H1 (cell line): ENCODE measurements at regions not wholly inside any gene's neighbourhood (a gene's known extent, or its start where the extent isn't known, plus 50 kb on each side); places are given as distances from the start of the nearest gene placed in this dataset.

Experiments used
- CTCF ChIA-PET: fragments of 300-600 bp; sonication (Branson Sonifier 250); formaldehyde crosslinking; loops from one replicate; lab custom pipeline; 2021; ENCODE audit not compliant: partially characterized antibody; lab: Charles Lee
- POLR2A ChIA-PET: fragments of 300-600 bp; sonication (Branson Sonifier 250); formaldehyde crosslinking; loops from one replicate; lab custom pipeline; 2021; ENCODE audit warnings: inconsistent platforms; ENCODE audit not compliant: partially characterized antibody; lab: Charles Lee
- DNase-seq, 2 experiments: peaks; one replicate each; pipeline versions ENCODE4 v3.0.0 to v3.0.0-alpha.2; 2010 to 2022; ENCODE audit warnings: low spot score in 2 of 2, low read depth in 1 of 2, mixed read lengths in 1 of 2
- FAIRE-seq: peaks from 2 replicates; lab custom pipeline; 2011; peaks lifted over from hg19 to GRCh38; lab: Jason Lieb, UNC
- H2AFZ ChIP-seq: 2 replicates; pipeline ENCODE4 v1.8.1; 2012; ENCODE audit warnings: low read length, inconsistent platforms
- H2AK5ac ChIP-seq: 2 replicates; pipeline ENCODE4 v1.6.1; 2013; ENCODE audit warnings: low read depth, low read length
- H2BK120ac ChIP-seq: replicated peaks from 2 replicates; pipeline ENCODE3; 2013; ENCODE audit warnings: low read depth, low read length, inconsistent platforms
- H2BK12ac ChIP-seq: 2 replicates; pipeline ENCODE4 v1.6.1; 2013; ENCODE audit warnings: low read depth, low read length
- H2BK15ac ChIP-seq: 2 replicates; pipeline ENCODE4 v1.6.1; 2013; ENCODE audit warnings: low read length
- H2BK20ac ChIP-seq: 2 replicates; pipeline ENCODE4 v1.6.1; 2013; ENCODE audit warnings: low read length
- H2BK5ac ChIP-seq: 2 replicates; pipeline ENCODE4 v1.6.1; 2013; ENCODE audit warnings: low read depth, low read length
- H3K14ac ChIP-seq: 2 replicates; pipeline ENCODE4 v1.6.1; 2013; ENCODE audit warnings: inconsistent platforms; ENCODE audit not compliant: insufficient read length
- H3K18ac ChIP-seq: 2 replicates; pipeline ENCODE4 v1.6.1; 2013; ENCODE audit warnings: low read length; ENCODE audit errors: extremely low read depth
- H3K23ac ChIP-seq: 2 replicates; pipeline ENCODE4 v1.6.1; 2013; ENCODE audit warnings: inconsistent platforms; ENCODE audit not compliant: insufficient read length
- H3K23me2 ChIP-seq: 2 replicates; pipeline ENCODE4 v1.6.1; 2013; ENCODE audit warnings: low read depth, low read length
- H3K27ac ChIP-seq: 2 replicates; pipeline ENCODE4 v1.6.1; 2011; ENCODE audit warnings: low read depth, low read length, inconsistent platforms
- H3K27me3 ChIP-seq, 4 experiments: replicated peaks in 1 of 4; 1 replicate in 1 of 4; 2 replicates in 3 of 4; pipeline versions ENCODE4 v1.6.1 to v1.8.1; 2011 to 2013; ENCODE audit warnings: low read length in 3 of 4, mild to moderate bottlenecking in 3 of 4, inconsistent platforms in 2 of 4, mixed read lengths in 2 of 4, moderate library complexity in 1 of 4; ENCODE audit not compliant: control insufficient read depth in 3 of 4, insufficient read depth in 3 of 4; ENCODE audit errors: extremely low read depth in 1 of 4
- H3K36me3 ChIP-seq, 4 experiments: 2 replicates each; pipeline versions ENCODE4 v1.6.1 to v1.8.1; 2011 to 2013; ENCODE audit warnings: mild to moderate bottlenecking in 4 of 4, low read length in 3 of 4, moderate library complexity in 2 of 4, control low read depth in 1 of 4, inconsistent platforms in 1 of 4; ENCODE audit not compliant: insufficient read depth in 4 of 4, control insufficient read depth in 2 of 4
- H3K4ac ChIP-seq: replicated peaks from 2 replicates; pipeline ENCODE3; 2013; ENCODE audit warnings: low read length, low read depth, mixed read lengths, inconsistent platforms; ENCODE audit not compliant: insufficient read length
- H3K4me1 ChIP-seq, 4 experiments: replicated peaks in 1 of 4; 1 replicate in 1 of 4; 2 replicates in 3 of 4; pipeline versions ENCODE4 v1.6.1 to v1.8.1; 2011 to 2013; ENCODE audit warnings: low read length in 3 of 4, inconsistent platforms in 2 of 4, mixed read lengths in 1 of 4; ENCODE audit not compliant: insufficient read depth in 4 of 4, control insufficient read depth in 3 of 4
- H3K4me2 ChIP-seq, 2 experiments: 2 replicates each; pipeline versions ENCODE4 v1.6.1 to v1.8.1; 2011 to 2013; ENCODE audit warnings: low read depth in 2 of 2, low read length in 2 of 2, control low read depth in 1 of 2, inconsistent platforms in 1 of 2, mild to moderate bottlenecking in 1 of 2; ENCODE audit not compliant: insufficient read depth in 1 of 2
- H3K4me3 ChIP-seq, 4 experiments: fragments of 200-600, 300-600 bp in 1 of 4; sonication (generic), shearing (Covaris generic), sonication (Bioruptor Twin) in 1 of 4; 2 replicates each; pipeline versions ENCODE4 v1.5.1 to v1.8.1; 2011 to 2016; ENCODE audit warnings: low read length in 4 of 4, low read depth in 3 of 4, control low read depth in 2 of 4, inconsistent platforms in 2 of 4, mild to moderate bottlenecking in 2 of 4, mixed read lengths in 1 of 4, moderate library complexity in 1 of 4; ENCODE audit not compliant: insufficient read depth in 2 of 4; ENCODE audit errors: extremely low read depth in 1 of 4
- H3K56ac ChIP-seq: replicated peaks from 2 replicates; pipeline ENCODE3; 2013; ENCODE audit warnings: low read depth, mild to moderate bottlenecking, mixed read lengths, low read length, inconsistent platforms; ENCODE audit not compliant: insufficient read length
- H3K79me1 ChIP-seq: 2 replicates; pipeline ENCODE4 v1.6.1; 2013; ENCODE audit warnings: low read depth, low read length, control low read depth
- H3K79me2 ChIP-seq, 2 experiments: 2 replicates each; pipeline versions ENCODE4 v1.6.1 to v1.8.1; 2012 to 2013; ENCODE audit warnings: low read length in 2 of 2, mild to moderate bottlenecking in 2 of 2, inconsistent platforms in 1 of 2; ENCODE audit not compliant: insufficient read depth in 2 of 2, control insufficient read depth in 1 of 2
- H3K9ac ChIP-seq, 4 experiments: replicated peaks in 1 of 4; 1 replicate in 1 of 4; 2 replicates in 3 of 4; pipeline versions ENCODE4 v1.6.1 to v1.8.1; 2011 to 2013; ENCODE audit warnings: low read depth in 3 of 4, low read length in 3 of 4, control low read depth in 2 of 4, mild to moderate bottlenecking in 2 of 4, moderate library complexity in 2 of 4, inconsistent platforms in 1 of 4; ENCODE audit errors: extremely low read depth in 1 of 4
- H3K9me3 ChIP-seq, 2 experiments: 2 replicates each; pipeline versions ENCODE4 v1.6.1 to v1.8.1; 2012 to 2013; ENCODE audit warnings: mild to moderate bottlenecking in 2 of 2, moderate library complexity in 2 of 2, control low read depth in 1 of 2, inconsistent platforms in 1 of 2, low read depth in 1 of 2, low read length in 1 of 2, mixed read lengths in 1 of 2; ENCODE audit not compliant: insufficient read depth in 2 of 2
- H4K20me1 ChIP-seq, 2 experiments: replicated peaks in 1 of 2; 2 replicates each; pipeline versions ENCODE3 to v1.8.1; 2011 to 2013; ENCODE audit warnings: inconsistent platforms in 2 of 2, low read length in 2 of 2, mild to moderate bottlenecking in 1 of 2; ENCODE audit not compliant: insufficient read depth in 2 of 2, control insufficient read depth in 1 of 2
- H4K5ac ChIP-seq: 2 replicates; pipeline ENCODE4 v1.6.1; 2013; ENCODE audit warnings: low read length, low read depth, mixed read lengths, inconsistent platforms; ENCODE audit not compliant: insufficient read length
- H4K8ac ChIP-seq: 2 replicates; pipeline ENCODE4 v1.8.0; 2013; ENCODE audit warnings: mild to moderate bottlenecking, moderate library complexity, low read length, inconsistent platforms; ENCODE audit not compliant: insufficient read depth; ENCODE audit errors: extremely low read depth
- H4K91ac ChIP-seq: replicated peaks from 2 replicates; pipeline ENCODE3; 2013; ENCODE audit warnings: low read length, mixed read lengths, inconsistent platforms; ENCODE audit not compliant: insufficient read length
- CBX8 ChIP-seq: fragments of 300-800, 300-1000 bp; sonication (generic); IDR thresholded peaks from 2 replicates; pipeline ENCODE4 v1.7.1; 2016; ENCODE audit warnings: low read depth, low read length, borderline replicate concordance
- EP300 ChIP-seq, 2 experiments: IDR thresholded peaks; 1 replicate in 1 of 2; 2 replicates in 1 of 2; pipeline ENCODE4 v1.6.1; 2011 to 2012; ENCODE audit warnings: low read depth in 2 of 2, low read length in 2 of 2, mild to moderate bottlenecking in 2 of 2, borderline replicate concordance in 1 of 2, inconsistent platforms in 1 of 2, moderate library complexity in 1 of 2
- EZH2 ChIP-seq: fragments of 200-600 bp; sonication (generic); IDR thresholded peaks from 2 replicates; pipeline ENCODE4 v1.7.1; 2012; ENCODE audit warnings: low read depth, mild to moderate bottlenecking, moderate library complexity, low read length, inconsistent platforms; ENCODE audit not compliant: severe bottlenecking
- GABPA ChIP-seq: IDR thresholded peaks from 2 replicates; pipeline ENCODE4 v1.6.1; 2011; ENCODE audit warnings: mild to moderate bottlenecking, low read length, moderate library complexity, borderline replicate concordance; ENCODE audit not compliant: insufficient read depth
- KDM5A ChIP-seq: fragments of 200-600 bp; IDR thresholded peaks from 2 replicates; pipeline ENCODE4 v1.7.1; 2012; ENCODE audit warnings: mild to moderate bottlenecking, low read length, inconsistent platforms, mixed read lengths
- POLR2AphosphoS5 ChIP-seq: IDR thresholded peaks from 2 replicates; pipeline ENCODE4 v1.6.1; 2011; ENCODE audit warnings: low read depth, low read length
- RNF2 ChIP-seq: fragments of 200-900, 300-1000 bp; sonication (generic); IDR thresholded peaks from 2 replicates; pipeline ENCODE4 v1.7.1; 2016; ENCODE audit warnings: borderline replicate concordance, low read depth, mild to moderate bottlenecking, antibody characterized with exemption, low read length; ENCODE audit not compliant: poor library complexity, severe bottlenecking; ENCODE audit errors: missing control alignments
- SIX5 ChIP-seq: IDR thresholded peaks from 2 replicates; pipeline ENCODE4 v1.6.1; 2011; ENCODE audit warnings: mild to moderate bottlenecking, low read depth, low read length
- SUZ12 ChIP-seq: fragments of 200-600 bp; sonication (generic); IDR thresholded peaks from 2 replicates; pipeline ENCODE4 v1.6.1; 2012; ENCODE audit warnings: mild to moderate bottlenecking, inconsistent platforms, low read length, moderate library complexity, mixed read lengths
- USF2 ChIP-seq: IDR thresholded peaks from 2 replicates; pipeline ENCODE4 v1.6.1; 2011; ENCODE audit warnings: low read length, improper control_type of control experiment
- YY1 ChIP-seq: IDR thresholded peaks from 2 replicates; pipeline ENCODE4 v1.6.1; 2011; ENCODE audit warnings: low read depth, mild to moderate bottlenecking, low read length
- WGBS, 2 experiments: shearing (Covaris generic) in 1 of 2; methylation state at CpG; one replicate each; pipeline versions ENCODE4 v1.1.6 to v1.1.7; 2013 to 2015; ENCODE audit warnings: low lambda C conversion rate in 2 of 2, mixed read lengths in 2 of 2, inconsistent platforms in 1 of 2, low coverage in 1 of 2, missing lambda C conversion rate in 1 of 2; ENCODE audit not compliant: insufficient replicate concordance in 2 of 2, insufficient coverage in 1 of 2, insufficient read length in 1 of 2; ENCODE audit errors: extremely low coverage in 1 of 2, missing lambda C conversion rate in 1 of 2; 5-methylcytosine and 5-hydroxymethylcytosine counted together
- TF ChIP-seq, protein P1 (sequence below): IDR thresholded peaks from 2 replicates; pipeline ENCODE4 v1.6.1; 2012; ENCODE audit warnings: inconsistent platforms

DNA sequence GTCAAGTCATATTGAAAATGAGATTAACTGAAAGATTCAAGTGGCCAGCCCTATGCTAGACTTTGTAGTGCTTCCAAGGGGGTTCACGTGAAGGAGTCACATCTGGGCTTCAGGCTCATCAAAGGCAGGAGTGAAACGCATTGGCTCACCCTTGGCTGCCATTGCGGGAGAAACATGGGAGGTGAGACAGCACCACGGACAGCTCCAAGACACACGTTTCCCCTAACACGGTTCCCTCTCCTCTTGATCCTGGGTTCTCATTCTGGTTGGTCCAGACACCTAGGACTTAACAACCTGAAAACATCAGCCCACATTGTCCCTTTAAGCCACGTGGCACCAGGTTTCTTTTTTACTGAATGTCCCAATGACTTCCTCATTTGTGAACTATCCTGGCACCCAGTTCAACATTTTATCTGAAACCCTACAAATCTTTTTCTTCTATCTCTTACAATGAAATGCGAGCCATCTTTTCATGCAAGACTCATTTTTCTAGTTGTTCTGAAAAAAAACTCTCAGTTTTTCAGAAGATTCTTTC is 279.0 kb upstream of the VCX3A start:
- CTCF ChIA-PET: interaction anchor here (0.5 kb wide), 1 partner anchor 103 kb away, joined by 3 read pairs; no protein-coding TSS in a partner anchor
- H2BK20ac ChIP-seq: no peak overlapping the region
- H4K20me1 ChIP-seq: no peaks in the 10 kb centered on the region
- H4K8ac ChIP-seq: no peak overlapping the region
- H3K23me2 ChIP-seq: no peaks in the 10 kb centered on the region
- H3K27ac ChIP-seq: no peak overlapping the region
- H3K9me3 ChIP-seq: no peaks in the 10 kb centered on the region
- H3K36me3 ChIP-seq: no peaks in the 10 kb centered on the region
- no peaks in the 10 kb centered on the region for H3K4me1 ChIP-seq
- POLR2A ChIA-PET: no interaction called here
- no peak overlapping the region for H3K14ac ChIP-seq
- H3K79me1 ChIP-seq: no peaks in the 10 kb centered on the region
- no peak overlapping the region for H2AK5ac ChIP-seq
- no peak overlapping the region for H4K91ac ChIP-seq
- H3K4me3 ChIP-seq: no peak overlapping the region
- DNase-seq (peak in 1 of 2 experiments; percentile 48), FAIRE-seq (peak; percentile 93)
- no peak overlapping the region for H2BK120ac ChIP-seq
- no peak overlapping the region for H2BK15ac ChIP-seq
- no peaks in the 10 kb centered on the region for H3K79me2 ChIP-seq
- no peak overlapping the region for H4K5ac ChIP-seq
- H3K23ac ChIP-seq: no peak overlapping the region
- no peak overlapping the region for H3K18ac ChIP-seq
- H3K27me3 ChIP-seq: no peaks in the 10 kb centered on the region
- H2BK12ac ChIP-seq: no peak overlapping the region
- no peak overlapping the region for H3K4ac ChIP-seq
- no peak overlapping the region for H3K56ac ChIP-seq
- no peak overlapping the region for H2AFZ ChIP-seq
- 79% methylated on average over 7 of the region's 8 CpGs; no CpG with 5 or more reads in 1 of the 2 experiments for WGBS, 2 experiments
- H3K9ac ChIP-seq: no peak overlapping the region
- no peak overlapping the region for H2BK5ac ChIP-seq
- no peak overlapping the region for H3K4me2 ChIP-seq
- TF ChIP-seq CBX8 (no peak), GABPA (no peak), USF2 (no peak), YY1 (0 out of 2 replicates have a peak, but pooled peaks have one; percentile 10), SIX5 (no peak), SUZ12 (no peak), POLR2AphosphoS5 (no peak), EP300 (IDR thresholded peaks at IDR 0.05; ENCODE audit: borderline replicate concordance in 1 of 2, low read depth in 2 of 2, low read length in 2 of 2) (no peak), EZH2 (no peak), KDM5A (no peak), RNF2 (no peak)
- TF ChIP-seq, protein P1, sequence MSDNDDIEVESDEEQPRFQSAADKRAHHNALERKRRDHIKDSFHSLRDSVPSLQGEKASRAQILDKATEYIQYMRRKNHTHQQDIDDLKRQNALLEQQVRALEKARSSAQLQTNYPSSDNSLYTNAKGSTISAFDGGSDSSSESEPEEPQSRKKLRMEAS: peak; percentile 45; the same call in 1 of the 2 replicates
